Transverse colon (tissue), 4 donors: ENCODE measurements at regions not wholly inside any gene's neighbourhood (a gene's known extent, or its start where the extent isn't known, plus 50 kb on each side); places are given as distances from the start of the nearest gene placed in this dataset.

Source experiments
- DNase-seq: peaks from one replicate; pipeline ENCODE4 v3.0.0-alpha.2; 2019
- H3K27ac ChIP-seq, 4 donors: fragments of 200-600 bp; sonication (generic); 2 replicates each; pipeline ENCODE4 v1.5.1; 2016 to 2018; ENCODE audit warnings: inconsistent platforms in 4 of 4
- H3K27me3 ChIP-seq: fragments of 200-600 bp; sonication (generic); 2 replicates; pipeline ENCODE4 v1.5.1; 2017; ENCODE audit warnings: inconsistent platforms
- H3K36me3 ChIP-seq, 4 donors: fragments of 200-600 bp; sonication (generic); 2 replicates each; pipeline ENCODE4 v1.5.1; 2017 to 2019; ENCODE audit warnings: inconsistent platforms in 4 of 4
- H3K4me1 ChIP-seq, 4 donors: fragments of 200-600 bp; sonication (generic); 2 replicates each; pipeline ENCODE4 v1.5.1; 2017 to 2020; ENCODE audit warnings: inconsistent platforms in 4 of 4
- H3K4me3 ChIP-seq, 4 donors: fragments of 200-600 bp; sonication (generic); 1 replicate in 1 of 4; 2 replicates in 3 of 4; pipeline versions ENCODE4 v1.5.1 to v1.6.1; 2017 to 2019; ENCODE audit warnings: inconsistent platforms in 4 of 4
- H3K9me3 ChIP-seq, 2 donors: fragments of 200-600 bp; sonication (generic); 2 replicates each; pipeline ENCODE4 v1.5.1; 2017 to 2019; ENCODE audit warnings: inconsistent platforms in 2 of 2
- EP300 ChIP-seq: sonication (generic); formaldehyde crosslinking; IDR thresholded peaks from one replicate; pipeline ENCODE4 v1.6.1; 2017; ENCODE audit warnings: antibody characterized with exemption, low read depth
- POLR2A ChIP-seq: fragments of 450-650 bp; IDR thresholded peaks from one replicate; pipeline ENCODE4 v1.6.1; 2016; ENCODE audit warnings: antibody characterized with exemption, mild to moderate bottlenecking, moderate library complexity
- POLR2AphosphoS5 ChIP-seq, 3 donors: sonication (generic); formaldehyde crosslinking; IDR thresholded peaks; one replicate each; pipeline ENCODE4 v1.6.1; 2016; ENCODE audit warnings: antibody characterized with exemption in 3 of 3
- WGBS, 2 donors: methylation state at CpG; one replicate each; pipeline ENCODE4 v1.1.5; 2018; ENCODE audit warnings: low coverage in 1 of 2; 5-methylcytosine and 5-hydroxymethylcytosine counted together
- in situ Hi-C, 4 donors: fragments of 200-750 bp; cut with MboI; loops; one replicate each; pipeline versions ENCODE4 v1.15.0 to v1.15.1; 2017; ENCODE audit warnings: low sequenced_read_pairs in 3 of 4, low pct_ligation_motif_present in 1 of 4, low pct_unique_long_range_greater_than_20kb in 1 of 4
- intact Hi-C: fragments of 100-400 bp; cut with DNase I; formaldehyde crosslinking; loops from one replicate; pipeline ENCODE4 v1.15.1; 2023; ENCODE audit warnings: low total_unique reads
- TF ChIP-seq, protein P1 (sequence below), 5 experiments: fragments of 200-600 bp in 3 of 5; fragments of 450-650 bp in 2 of 5; sonication (generic) in 3 of 5; IDR thresholded peaks; 1 replicate in 2 of 5; 2 replicates in 3 of 5; pipeline ENCODE4 v1.5.1; 2016 to 2017; ENCODE audit warnings: antibody characterized with exemption in 5 of 5, inconsistent platforms in 3 of 5, mild to moderate bottlenecking in 2 of 5, moderate library complexity in 1 of 5

DNA sequence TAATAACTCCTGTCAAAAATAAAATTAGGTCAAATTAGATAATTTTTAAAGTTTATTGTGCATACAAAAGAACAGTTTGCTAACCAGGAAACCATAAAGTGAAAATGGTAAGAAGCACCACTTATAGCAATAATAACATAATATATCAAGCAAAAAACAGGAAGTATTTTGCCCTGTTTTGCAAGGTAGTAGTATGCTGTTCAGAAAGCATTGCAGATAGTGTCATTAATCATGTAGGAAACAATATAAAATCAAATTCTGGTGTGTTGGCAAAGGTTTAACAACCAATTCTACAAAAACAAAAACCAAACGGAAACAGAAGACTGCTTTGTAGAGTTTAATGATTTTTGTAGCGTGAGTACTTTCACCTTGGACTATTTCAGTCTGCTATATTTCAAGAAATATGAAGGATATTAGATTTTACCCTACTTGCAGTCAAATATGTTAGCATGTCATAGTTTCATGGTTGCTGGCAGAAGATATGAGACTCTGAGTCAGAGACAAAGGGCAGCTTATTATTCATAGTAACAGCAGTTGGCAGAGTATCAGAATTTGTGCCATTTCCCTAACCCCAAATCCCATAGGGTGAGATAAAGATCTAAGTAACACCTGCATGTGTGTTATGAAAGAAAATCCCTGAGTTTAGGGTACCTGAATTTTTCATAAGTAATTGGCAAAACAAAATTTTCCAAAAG is 729.0 kb upstream of the BRINP3 start:
- 40 to 58% methylated on average over 2 of the region's 2 CpGs for WGBS, 2 donors
- Histone ChIP-seq H3K4me1 (no peaks in the 10 kb centered on the region), H3K9me3 (no peaks in the 10 kb centered on the region), H3K27ac (no peak overlapping the region), H3K4me3 (no peak overlapping the region), H3K36me3 (no peaks in the 10 kb centered on the region), H3K27me3 (no peaks in the 10 kb centered on the region)
- intact Hi-C loops: no loop called here
- no peak for DNase-seq
- TF ChIP-seq POLR2A (no peak), POLR2AphosphoS5 (IDR thresholded peaks at IDR 0.05) (no peak), EP300 (no peak)
- TF ChIP-seq, protein P1, sequence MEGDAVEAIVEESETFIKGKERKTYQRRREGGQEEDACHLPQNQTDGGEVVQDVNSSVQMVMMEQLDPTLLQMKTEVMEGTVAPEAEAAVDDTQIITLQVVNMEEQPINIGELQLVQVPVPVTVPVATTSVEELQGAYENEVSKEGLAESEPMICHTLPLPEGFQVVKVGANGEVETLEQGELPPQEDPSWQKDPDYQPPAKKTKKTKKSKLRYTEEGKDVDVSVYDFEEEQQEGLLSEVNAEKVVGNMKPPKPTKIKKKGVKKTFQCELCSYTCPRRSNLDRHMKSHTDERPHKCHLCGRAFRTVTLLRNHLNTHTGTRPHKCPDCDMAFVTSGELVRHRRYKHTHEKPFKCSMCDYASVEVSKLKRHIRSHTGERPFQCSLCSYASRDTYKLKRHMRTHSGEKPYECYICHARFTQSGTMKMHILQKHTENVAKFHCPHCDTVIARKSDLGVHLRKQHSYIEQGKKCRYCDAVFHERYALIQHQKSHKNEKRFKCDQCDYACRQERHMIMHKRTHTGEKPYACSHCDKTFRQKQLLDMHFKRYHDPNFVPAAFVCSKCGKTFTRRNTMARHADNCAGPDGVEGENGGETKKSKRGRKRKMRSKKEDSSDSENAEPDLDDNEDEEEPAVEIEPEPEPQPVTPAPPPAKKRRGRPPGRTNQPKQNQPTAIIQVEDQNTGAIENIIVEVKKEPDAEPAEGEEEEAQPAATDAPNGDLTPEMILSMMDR (IDR thresholded peaks at IDR 0.05): no peak
- in situ Hi-C loops: no loop called here

DNA sequence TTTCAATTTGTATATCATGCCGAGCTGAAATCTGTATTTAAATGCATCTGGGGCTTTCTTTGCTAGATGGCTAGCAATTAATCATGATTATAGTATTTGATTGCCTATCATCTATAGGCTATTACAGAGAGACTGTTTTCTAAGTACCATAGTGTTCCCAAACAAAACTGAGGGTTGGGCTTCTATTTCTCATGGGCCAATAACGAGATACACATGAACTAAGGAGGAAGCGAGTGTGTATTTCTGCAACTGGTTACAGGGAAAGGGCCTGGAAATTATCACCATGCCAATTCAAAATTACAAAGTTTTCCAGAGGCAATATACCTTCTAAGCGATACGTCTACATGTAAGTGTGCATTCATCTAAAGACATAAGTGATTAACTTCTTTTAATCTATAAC is 744.5 kb upstream of the BRINP3 start:
- no peaks in the 10 kb centered on the region for H3K9me3 ChIP-seq
- intact Hi-C loops (no loop called here), in situ Hi-C loops (no loop called here)
- TF ChIP-seq, protein P1 (IDR thresholded peaks at IDR 0.05): no peak
- TF ChIP-seq POLR2A (no peak), EP300 (no peak), POLR2AphosphoS5 (IDR thresholded peaks at IDR 0.05) (no peak)
- no peak overlapping the region for H3K27ac ChIP-seq
- no peak overlapping the region for H3K4me3 ChIP-seq
- 53 to 58% methylated on average over 5 of the region's 5 CpGs for WGBS, 2 donors
- DNase-seq: no peak
- H3K27me3 ChIP-seq: no peaks in the 10 kb centered on the region
- H3K36me3 ChIP-seq: no peaks in the 10 kb centered on the region
- H3K4me1 ChIP-seq: no peaks in the 10 kb centered on the region

DNA sequence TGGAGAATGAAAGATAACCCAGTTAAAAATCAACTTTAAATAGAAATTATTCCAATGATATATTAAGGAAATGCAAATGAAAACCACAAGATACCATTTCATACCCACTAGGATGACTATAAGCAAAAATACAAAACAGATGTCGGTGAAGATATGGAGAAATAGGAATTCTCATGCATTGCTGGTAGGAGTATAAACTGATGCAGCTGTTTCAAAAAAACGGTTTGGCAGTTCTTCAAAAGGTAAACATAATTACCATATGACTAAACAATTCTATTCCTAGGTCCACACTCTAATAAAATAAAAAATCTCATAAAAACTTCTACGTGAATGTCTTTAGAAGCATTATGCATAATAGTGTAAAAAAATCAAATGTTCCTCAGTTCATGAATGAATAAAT is 763.3 kb upstream of the BRINP3 start:
- DNase-seq: no peak
- WGBS, 2 donors: 35 to 47% methylated on average over 3 of the region's 3 CpGs
- intact Hi-C loops: no loop called here
- in situ Hi-C loops: no loop called here
- TF ChIP-seq POLR2AphosphoS5 (IDR thresholded peaks at IDR 0.05) (no peak), EP300 (no peak), POLR2A (no peak)
- TF ChIP-seq, protein P1 (IDR thresholded peaks at IDR 0.05): no peak
- no peaks in the 10 kb centered on the region for H3K9me3 ChIP-seq
- no peak overlapping the region for H3K27ac ChIP-seq
- H3K36me3 ChIP-seq: no peaks in the 10 kb centered on the region
- H3K27me3 ChIP-seq: no peaks in the 10 kb centered on the region
- no peak overlapping the region for H3K4me3 ChIP-seq
- H3K4me1 ChIP-seq: no peaks in the 10 kb centered on the region

DNA sequence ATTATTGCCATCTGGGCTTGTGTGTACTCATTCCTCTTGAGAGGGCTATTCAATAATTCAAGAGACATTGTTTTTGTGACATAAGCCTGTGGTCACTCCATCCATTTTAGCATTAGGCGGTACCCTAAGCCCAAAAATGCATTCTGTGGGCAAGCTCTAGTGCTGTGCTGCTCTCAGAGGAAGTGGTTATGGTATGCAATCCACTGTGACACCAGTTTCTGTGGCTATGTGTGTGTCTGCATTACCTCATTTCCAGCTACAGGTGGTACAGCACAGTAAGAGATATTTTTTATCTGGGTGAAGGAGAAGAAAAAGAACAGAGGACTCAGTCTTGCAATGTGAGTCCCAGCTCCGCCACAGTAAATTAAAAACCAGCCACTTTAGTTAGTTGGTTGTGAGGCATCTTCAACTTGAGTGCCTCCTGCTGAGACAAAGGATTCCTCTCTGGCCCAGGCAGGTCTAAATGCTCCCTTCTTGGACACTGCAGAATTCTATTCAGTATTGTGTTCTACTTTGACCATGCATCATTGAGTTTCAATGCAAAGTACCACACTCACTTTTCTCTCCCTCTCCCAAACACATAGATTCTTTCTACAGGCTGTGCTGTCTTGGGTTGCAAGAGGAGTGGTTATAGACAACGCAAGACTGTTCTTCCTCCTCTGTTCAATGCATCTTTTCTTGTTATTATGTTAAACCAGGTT is 777.8 kb upstream of the BRINP3 start:
- Histone ChIP-seq H3K27me3 (no peaks in the 10 kb centered on the region), H3K4me1 (no peaks in the 10 kb centered on the region), H3K4me3 (no peak overlapping the region), H3K36me3 (no peaks in the 10 kb centered on the region), H3K27ac (no peak overlapping the region), H3K9me3 (peaks cover 0 to 3% of the 10 kb centered on the region in 2 donors)
- TF ChIP-seq, protein P1 (IDR thresholded peaks at IDR 0.05): no peak
- TF ChIP-seq EP300 (no peak), POLR2AphosphoS5 (IDR thresholded peaks at IDR 0.05) (no peak), POLR2A (no peak)
- DNase-seq: no peak
- in situ Hi-C loops (no loop called here), intact Hi-C loops (no loop called here)
- WGBS, 2 donors: 67 to 87% methylated on average over 2 to 3 of the region's 3 CpGs
